Naive thymus-derived CD4-positive, alpha-beta T cell (primary cell): ENCODE measurements at regions not wholly inside any gene's neighbourhood (a gene's known extent, or its start where the extent isn't known, plus 50 kb on each side); places are given as distances from the start of the nearest gene placed in this dataset.

Experiments
- ATAC-seq: fragments of 150-1000 bp; cut with Tn5 transposase; 2 replicates; pipeline ENCODE4 v1.10.0; 2021; ENCODE audit warnings: mild to moderate bottlenecking, moderate library complexity
- CTCF ChIA-PET: fragments of 350-600 bp; sonication (Branson Sonifier 250); formaldehyde crosslinking; loops from one replicate; lab custom pipeline; 2021; ENCODE audit warnings: antibody characterized with exemption; lab: Charles Lee
- POLR2A ChIA-PET: fragments of 350-600 bp; sonication (Branson Sonifier 250); formaldehyde crosslinking; loops from one replicate; lab custom pipeline; 2021; ENCODE audit warnings: antibody characterized with exemption, inconsistent platforms; lab: Charles Lee
- DNase-seq, 9 donors: peaks; one replicate each; pipeline versions ENCODE4 v3.0.0 to v3.0.0-alpha.2; 2020 to 2022; ENCODE audit warnings: mixed read lengths in 1 of 9
- H3K27ac ChIP-seq: one replicate; pipeline ENCODE4 v1.7.0; 2013; ENCODE audit warnings: mild to moderate bottlenecking, low read depth, low read length, moderate library complexity
- H3K27me3 ChIP-seq, 2 donors: one replicate each; pipeline ENCODE4 v1.7.0; 2013; ENCODE audit warnings: low read length in 2 of 2, mild to moderate bottlenecking in 2 of 2, moderate library complexity in 2 of 2; ENCODE audit not compliant: control insufficient read depth in 2 of 2, insufficient read depth in 2 of 2
- H3K36me3 ChIP-seq, 3 experiments: 1 replicate in 2 of 3; 2 replicates in 1 of 3; pipeline ENCODE4 v1.7.0; 2013; ENCODE audit warnings: low read length in 3 of 3, mild to moderate bottlenecking in 3 of 3, moderate library complexity in 1 of 3; ENCODE audit not compliant: insufficient read depth in 3 of 3, control insufficient read depth in 2 of 3
- H3K4me1 ChIP-seq, 2 donors: one replicate each; pipeline ENCODE4 v1.7.0; 2013; ENCODE audit warnings: low read length in 2 of 2, mild to moderate bottlenecking in 2 of 2, moderate library complexity in 1 of 2; ENCODE audit not compliant: control insufficient read depth in 2 of 2, insufficient read depth in 2 of 2
- H3K4me3 ChIP-seq: 2 replicates; pipeline ENCODE4 v1.7.0; 2013; ENCODE audit warnings: mild to moderate bottlenecking, low read length
- H3K9me3 ChIP-seq, 3 experiments: 1 replicate in 2 of 3; 2 replicates in 1 of 3; pipeline ENCODE4 v1.7.0; 2013; ENCODE audit warnings: low read length in 3 of 3; ENCODE audit not compliant: control insufficient read depth in 2 of 3
- H3K27ac Mint-ChIP-seq, 9 donors: one replicate each; pipeline ENCODE4 v1.8.0; 2020 to 2022; ENCODE audit warnings: mixed read lengths in 9 of 9, mild to moderate bottlenecking in 8 of 9, moderate library complexity in 5 of 9, inconsistent platforms in 2 of 9
- H3K27me3 Mint-ChIP-seq, 5 donors: one replicate each; pipeline ENCODE4 v1.8.0; 2021 to 2022; ENCODE audit warnings: mixed read lengths in 5 of 5, mild to moderate bottlenecking in 1 of 5
- H3K36me3 Mint-ChIP-seq, 5 donors: one replicate each; pipeline ENCODE4 v1.8.0; 2020 to 2022; ENCODE audit warnings: mixed read lengths in 5 of 5, mild to moderate bottlenecking in 3 of 5, inconsistent platforms in 1 of 5
- H3K4me1 Mint-ChIP-seq, 7 donors: one replicate each; pipeline ENCODE4 v1.8.0; 2020 to 2022; ENCODE audit warnings: mixed read lengths in 7 of 7, mild to moderate bottlenecking in 3 of 7, inconsistent platforms in 1 of 7
- H3K4me3 Mint-ChIP-seq, 10 donors: one replicate each; pipeline ENCODE4 v1.8.0; 2020 to 2022; ENCODE audit warnings: mild to moderate bottlenecking in 10 of 10, mixed read lengths in 10 of 10, moderate library complexity in 6 of 10, inconsistent platforms in 2 of 10
- H3K9me3 Mint-ChIP-seq, 11 donors: one replicate each; pipeline ENCODE4 v1.8.0; 2020 to 2022; ENCODE audit warnings: mixed read lengths in 11 of 11, mild to moderate bottlenecking in 4 of 11, inconsistent platforms in 1 of 11, moderate library complexity in 1 of 11
- intact Hi-C, 2 donors: fragments of 100-400 bp; cut with micrococcal nuclease; formaldehyde crosslinking; loops; one replicate each; pipeline ENCODE4 v1.15.1; 2023

- Mint-ChIP-seq H3K36me3 (peaks cover 0 to 6% (median 4%) of the 10 kb centered on the region in 5 donors), H3K4me3 (no peak overlapping the region), H3K9me3 (peaks cover 0 to 12% (median 4%) of the 10 kb centered on the region in 11 donors), H3K27me3 (peaks cover 0 to 12% (median 7%) of the 10 kb centered on the region in 5 donors), H3K4me1 (no peaks in the 10 kb centered on the region), H3K27ac (no peak overlapping the region)
- Histone ChIP-seq H3K9me3 (no peaks in the 10 kb centered on the region), H3K4me3 (no peak overlapping the region), H3K27me3 (no peaks in the 10 kb centered on the region), H3K4me1 (no peaks in the 10 kb centered on the region), H3K36me3 (no peaks in the 10 kb centered on the region), H3K27ac (no peak overlapping the region)
- POLR2A ChIA-PET: no interaction called here
- ATAC-seq (no peak), DNase-seq (no peak)
- CTCF ChIA-PET: interaction anchor here (0.6 to 0.7 kb wide), 2 partner anchors 11 to 48 kb away, joined by 3 to 5 read pairs; no protein-coding TSS in a partner anchor
- intact Hi-C loops: no loop called here
These were observed 587.4 kb upstream of the MDFIC2 start for GRCh38 chr3:70899816-70900215.

GRCh38 chr3:70890020-70890394 is 577.6 kb upstream of the MDFIC2 start:
- ATAC-seq (no peak), DNase-seq (no peak)
- ChIA-PET CTCF (no interaction called here), POLR2A (no interaction called here)
- intact Hi-C loops: no loop called here
- Mint-ChIP-seq H3K27me3 (peaks cover 0 to 2% (median 0%) of the 10 kb centered on the region in 5 donors), H3K4me3 (no peak overlapping the region), H3K4me1 (no peaks in the 10 kb centered on the region), H3K36me3 (no peaks in the 10 kb centered on the region), H3K27ac (no peak overlapping the region), H3K9me3 (peaks cover 0 to 2% (median 0%) of the 10 kb centered on the region in 11 donors)
- Histone ChIP-seq H3K4me3 (no peak overlapping the region), H3K36me3 (no peaks in the 10 kb centered on the region), H3K9me3 (no peaks in the 10 kb centered on the region), H3K27ac (no peak overlapping the region), H3K4me1 (no peaks in the 10 kb centered on the region), H3K27me3 (no peaks in the 10 kb centered on the region)

- Mint-ChIP-seq H3K4me1 (no peaks in the 10 kb centered on the region), H3K27me3 (peaks cover 0 to 2% (median 0%) of the 10 kb centered on the region in 5 donors), H3K9me3 (peaks cover 0 to 2% (median 0%) of the 10 kb centered on the region in 11 donors), H3K27ac (no peak overlapping the region), H3K4me3 (no peak overlapping the region), H3K36me3 (no peaks in the 10 kb centered on the region)
- DNase-seq (no peak), ATAC-seq (no peak)
- H3K36me3 ChIP-seq: no peaks in the 10 kb centered on the region
- CTCF ChIA-PET: interaction anchor here (0.6 kb wide), 1 partner anchor 10 kb away, joined by 3 read pairs; no protein-coding TSS in a partner anchor
- no peaks in the 10 kb centered on the region for H3K4me1 ChIP-seq
- no peaks in the 10 kb centered on the region for H3K9me3 ChIP-seq
- intact Hi-C loops: no loop called here
- H3K27me3 ChIP-seq: no peaks in the 10 kb centered on the region
- H3K27ac ChIP-seq: no peak overlapping the region
- H3K4me3 ChIP-seq: no peak overlapping the region
- POLR2A ChIA-PET: interaction anchor here (0.5 kb wide), 1 partner anchor 178 kb away, joined by 3 read pairs; no protein-coding TSS in a partner anchor
These were observed 577.0 kb upstream of the MDFIC2 start for GRCh38 chr3:70889162-70890019.

- H3K27me3 ChIP-seq: no peaks in the 10 kb centered on the region
- no peak overlapping the region for H3K27ac ChIP-seq
- no peak for DNase-seq
- CTCF ChIA-PET: no interaction called here
- no peak overlapping the region for H3K27ac Mint-ChIP-seq
- no peaks in the 10 kb centered on the region for H3K4me1 ChIP-seq
- ATAC-seq: no peak
- POLR2A ChIA-PET: no interaction called here
- peaks cover 0 to 15% (median 4%) of the 10 kb centered on the region in 5 donors for H3K27me3 Mint-ChIP-seq
- H3K4me1 Mint-ChIP-seq: no peaks in the 10 kb centered on the region
- H3K36me3 Mint-ChIP-seq: peaks cover 0 to 3% (median 0%) of the 10 kb centered on the region in 5 donors
- intact Hi-C loops: no loop called here
- no peak overlapping the region for H3K4me3 Mint-ChIP-seq
- no peak overlapping the region for H3K4me3 ChIP-seq
- H3K9me3 ChIP-seq: no peaks in the 10 kb centered on the region
- H3K9me3 Mint-ChIP-seq: peaks cover 0 to 2% (median 0%) of the 10 kb centered on the region in 11 donors
- no peaks in the 10 kb centered on the region for H3K36me3 ChIP-seq
These were observed 573.2 kb upstream of the MDFIC2 start for GRCh38 chr3:70885636-70886035.

GRCh38 chr3:70882104-70882503 is 569.7 kb upstream of the MDFIC2 start:
- Histone ChIP-seq H3K4me3 (no peak overlapping the region), H3K36me3 (no peaks in the 10 kb centered on the region), H3K9me3 (no peaks in the 10 kb centered on the region), H3K27me3 (no peaks in the 10 kb centered on the region), H3K27ac (no peak overlapping the region), H3K4me1 (no peaks in the 10 kb centered on the region)
- Mint-ChIP-seq H3K27ac (no peak overlapping the region), H3K27me3 (peaks cover 0 to 16% (median 8%) of the 10 kb centered on the region in 5 donors), H3K4me3 (no peak overlapping the region), H3K4me1 (no peaks in the 10 kb centered on the region), H3K9me3 (peaks cover 5 to 23% (median 15%) of the 10 kb centered on the region in 11 donors), H3K36me3 (peaks cover 0 to 18% (median 0%) of the 10 kb centered on the region in 5 donors)
- ChIA-PET POLR2A (interaction anchor here (0.7 kb wide), 1 partner anchor 264 kb away, joined by 3 read pairs; no protein-coding TSS in a partner anchor), CTCF (no interaction called here)
- DNase-seq: no peak
- ATAC-seq: no peak
- intact Hi-C loops: no loop called here

GRCh38 chr3:70880421-70880820 is 568.0 kb upstream of the MDFIC2 start:
- ChIA-PET POLR2A (no interaction called here), CTCF (no interaction called here)
- ATAC-seq (no peak), DNase-seq (no peak)
- Mint-ChIP-seq H3K27ac (no peak overlapping the region), H3K36me3 (peaks cover 0 to 19% (median 0%) of the 10 kb centered on the region in 5 donors), H3K4me3 (no peak overlapping the region), H3K4me1 (no peaks in the 10 kb centered on the region), H3K9me3 (peaks cover 5 to 24% (median 15%) of the 10 kb centered on the region in 11 donors), H3K27me3 (peaks cover 0 to 16% (median 8%) of the 10 kb centered on the region in 5 donors)
- Histone ChIP-seq H3K36me3 (no peaks in the 10 kb centered on the region), H3K27me3 (no peaks in the 10 kb centered on the region), H3K27ac (no peak overlapping the region), H3K4me3 (no peak overlapping the region), H3K9me3 (no peaks in the 10 kb centered on the region), H3K4me1 (no peaks in the 10 kb centered on the region)
- intact Hi-C loops: no loop called here
